ENCODE measurements at regions not wholly inside any gene's neighbourhood (a gene's known extent, or its start where the extent isn't known, plus 50 kb on each side); places are given as distances from the start of the nearest gene placed in this dataset.

- TF ChIP-seq ESRRG (CRISPR knock-in tag; IDR thresholded peaks at IDR 0.05) (no peak), TCF4 (CRISPR knock-in tag; IDR thresholded peaks at IDR 0.05; ENCODE audit: borderline replicate concordance) (no peak), BACH2 (CRISPR knock-in tag; IDR thresholded peaks at IDR 0.05; ENCODE audit: borderline replicate concordance) (no peak), ZC3H10 (CRISPR knock-in tag; IDR thresholded peaks at IDR 0.05) (no peak), ZNF8 (CRISPR knock-in tag; IDR thresholded peaks at IDR 0.05) (no peak), CSDC2 (CRISPR knock-in tag; IDR thresholded peaks at IDR 0.05) (no peak), ZFP30 (CRISPR knock-in tag; IDR thresholded peaks at IDR 0.05) (no peak)
Observed at GRCh38 chr5:77945874-77946273, 169.7 kb upstream of the TBCA start.
